Gastroesophageal sphincter (tissue), 4 donors: ENCODE measurements at regions not wholly inside any gene's neighbourhood (a gene's known extent, or its start where the extent isn't known, plus 50 kb on each side); places are given as distances from the start of the nearest gene placed in this dataset.

Source experiments
- ATAC-seq: fragments of 150-250 bp; one replicate; pipeline ENCODE4 v1.9.1; 2016; ENCODE audit warnings: mild to moderate bottlenecking, moderate library complexity
- H3K27ac ChIP-seq, 4 donors: fragments of 200-600 bp; sonication (generic) in 3 of 4; 1 replicate in 3 of 4; 2 replicates in 1 of 4; pipeline ENCODE4 v1.5.1; 2016 to 2019
- H3K27me3 ChIP-seq: fragments of 200-600 bp; sonication (generic); one replicate; pipeline ENCODE4 v1.5.1; 2019
- H3K36me3 ChIP-seq, 2 donors: fragments of 200-600 bp; sonication (generic); one replicate each; pipeline ENCODE4 v1.5.1; 2019; ENCODE audit warnings: control low read depth in 1 of 2
- H3K4me1 ChIP-seq, 3 donors: fragments of 200-600 bp; sonication (generic); 1 replicate in 2 of 3; 2 replicates in 1 of 3; pipeline ENCODE4 v1.5.1; 2016 to 2019; ENCODE audit warnings: control low read depth in 2 of 3
- H3K4me3 ChIP-seq, 2 donors: fragments of 200-600 bp; sonication (generic); one replicate each; pipeline ENCODE4 v1.5.1; 2019; ENCODE audit warnings: mild to moderate bottlenecking in 1 of 2, moderate library complexity in 1 of 2
- H3K9me3 ChIP-seq, 3 donors: fragments of 200-600 bp; sonication (generic); one replicate each; pipeline ENCODE4 v1.5.1; 2017 to 2019; ENCODE audit warnings: control low read depth in 2 of 3
- EP300 ChIP-seq: sonication (generic); formaldehyde crosslinking; IDR thresholded peaks from one replicate; pipeline ENCODE4 v1.6.1; 2017; ENCODE audit warnings: antibody characterized with exemption, mild to moderate bottlenecking
- POLR2A ChIP-seq, 2 donors: fragments of 450-650 bp; IDR thresholded peaks; one replicate each; pipeline ENCODE4 v1.6.1; 2017; ENCODE audit warnings: antibody characterized with exemption in 2 of 2, mild to moderate bottlenecking in 2 of 2, moderate library complexity in 1 of 2
- POLR2AphosphoS5 ChIP-seq: sonication (generic); formaldehyde crosslinking; IDR thresholded peaks from one replicate; pipeline ENCODE4 v1.6.1; 2017; ENCODE audit warnings: antibody characterized with exemption
- WGBS, 2 donors: methylation state at CpG; one replicate each; pipeline ENCODE4 v1.1.5; 2018; ENCODE audit warnings: low coverage in 1 of 2; 5-methylcytosine and 5-hydroxymethylcytosine counted together
- TF ChIP-seq, protein P1 (sequence below), 4 experiments: fragments of 200-600 bp in 2 of 4; fragments of 450-650 bp in 2 of 4; sonication (generic) in 1 of 4; IDR thresholded peaks; one replicate each; pipeline ENCODE4 v1.5.1; 2017 to 2019; ENCODE audit warnings: antibody characterized with exemption in 4 of 4, mild to moderate bottlenecking in 2 of 4, moderate library complexity in 2 of 4

DNA sequence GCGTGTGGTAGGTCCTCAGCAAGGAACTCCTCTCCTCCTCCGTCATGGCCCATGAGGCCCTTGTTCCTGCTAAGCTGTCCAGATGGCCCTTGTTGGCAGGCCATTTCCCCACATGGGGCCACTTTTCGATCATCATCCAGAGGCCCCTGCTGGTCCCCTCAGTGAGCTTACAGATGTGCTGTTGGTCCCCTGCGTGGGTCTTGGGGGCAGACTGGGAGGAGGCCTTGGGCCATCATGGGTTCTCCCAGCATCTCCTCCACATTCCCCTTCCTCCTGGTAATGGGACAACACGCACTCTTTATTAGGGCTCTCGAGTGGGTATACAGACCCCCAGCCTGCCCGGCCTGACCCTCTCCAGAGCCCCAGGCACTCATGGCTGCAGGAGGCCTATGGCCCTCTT, 114.7 kb downstream of the BEGAIN start:
- no peaks in the 10 kb centered on the region for H3K9me3 ChIP-seq
- H3K27me3 ChIP-seq, result no peaks in the 10 kb centered on the region
- TF ChIP-seq EP300 (no peak), POLR2AphosphoS5 (no peak), POLR2A (IDR thresholded peaks at IDR 0.05) (no peak)
- TF ChIP-seq, protein P1, sequence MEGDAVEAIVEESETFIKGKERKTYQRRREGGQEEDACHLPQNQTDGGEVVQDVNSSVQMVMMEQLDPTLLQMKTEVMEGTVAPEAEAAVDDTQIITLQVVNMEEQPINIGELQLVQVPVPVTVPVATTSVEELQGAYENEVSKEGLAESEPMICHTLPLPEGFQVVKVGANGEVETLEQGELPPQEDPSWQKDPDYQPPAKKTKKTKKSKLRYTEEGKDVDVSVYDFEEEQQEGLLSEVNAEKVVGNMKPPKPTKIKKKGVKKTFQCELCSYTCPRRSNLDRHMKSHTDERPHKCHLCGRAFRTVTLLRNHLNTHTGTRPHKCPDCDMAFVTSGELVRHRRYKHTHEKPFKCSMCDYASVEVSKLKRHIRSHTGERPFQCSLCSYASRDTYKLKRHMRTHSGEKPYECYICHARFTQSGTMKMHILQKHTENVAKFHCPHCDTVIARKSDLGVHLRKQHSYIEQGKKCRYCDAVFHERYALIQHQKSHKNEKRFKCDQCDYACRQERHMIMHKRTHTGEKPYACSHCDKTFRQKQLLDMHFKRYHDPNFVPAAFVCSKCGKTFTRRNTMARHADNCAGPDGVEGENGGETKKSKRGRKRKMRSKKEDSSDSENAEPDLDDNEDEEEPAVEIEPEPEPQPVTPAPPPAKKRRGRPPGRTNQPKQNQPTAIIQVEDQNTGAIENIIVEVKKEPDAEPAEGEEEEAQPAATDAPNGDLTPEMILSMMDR (IDR thresholded peaks at IDR 0.05), result no peak
- H3K4me1 ChIP-seq, result no peaks in the 10 kb centered on the region
- no peak for ATAC-seq
- peaks cover 0 to 26% of the 10 kb centered on the region in 2 donors for H3K36me3 ChIP-seq
- no peak overlapping the region for H3K27ac ChIP-seq
- WGBS, 2 donors, result no CpG with 5 or more reads among the region's 7 CpGs
- no peak overlapping the region for H3K4me3 ChIP-seq

DNA sequence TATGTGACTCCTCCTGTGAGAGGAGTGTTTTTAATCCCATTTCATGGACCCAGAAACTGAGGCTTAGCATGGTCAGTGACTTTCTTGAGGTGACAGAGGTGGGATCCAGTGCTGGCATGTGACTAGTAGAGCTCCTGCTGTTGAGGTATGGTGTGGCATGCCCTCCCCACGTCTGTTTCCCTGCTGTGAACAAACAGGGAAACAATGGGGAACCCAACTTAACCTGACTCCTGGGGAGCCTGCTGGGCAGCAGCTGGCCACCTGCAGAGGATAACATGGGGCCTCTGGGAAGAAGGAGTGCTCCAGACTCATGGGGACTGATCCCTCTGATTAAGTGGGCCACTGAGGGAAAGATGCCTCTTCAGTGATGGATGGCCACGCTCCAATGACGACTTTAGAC, 114.0 kb downstream of the BEGAIN start:
- peaks cover 0 to 20% of the 10 kb centered on the region in 2 donors for H3K36me3 ChIP-seq
- TF ChIP-seq POLR2A (IDR thresholded peaks at IDR 0.05) (no peak), POLR2AphosphoS5 (no peak), EP300 (no peak)
- TF ChIP-seq, protein P1 (IDR thresholded peaks at IDR 0.05), result no peak
- no peak overlapping the region for H3K27ac ChIP-seq
- WGBS, 2 donors, result 92 to 100% methylated on average over 2 of the region's 3 CpGs
- ATAC-seq, result no peak
- H3K4me1 ChIP-seq, result no peaks in the 10 kb centered on the region
- H3K4me3 ChIP-seq, result no peak overlapping the region
- no peaks in the 10 kb centered on the region for H3K27me3 ChIP-seq
- H3K9me3 ChIP-seq, result no peaks in the 10 kb centered on the region

DNA sequence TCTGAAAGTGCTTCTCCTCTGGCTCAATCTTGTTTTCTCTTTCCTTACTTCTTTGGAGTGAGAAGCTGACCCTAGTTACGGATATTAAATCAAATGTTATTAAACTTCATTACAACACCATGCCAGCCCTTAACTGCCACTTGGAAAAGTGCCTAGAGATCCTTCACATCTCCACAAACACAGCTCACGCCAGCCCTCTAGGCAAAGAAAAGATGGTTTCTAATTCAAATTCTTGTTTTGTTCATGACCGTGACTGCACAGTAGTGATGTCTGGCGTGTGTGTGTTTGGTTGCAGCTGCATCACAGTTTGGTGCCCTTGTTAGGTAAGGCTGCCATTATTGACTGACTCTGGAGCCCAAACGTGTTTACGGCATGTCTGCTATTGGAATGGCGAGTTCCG, 113.0 kb downstream of the BEGAIN start:
- H3K27ac ChIP-seq, result no peak overlapping the region
- H3K9me3 ChIP-seq, result no peaks in the 10 kb centered on the region
- no peaks in the 10 kb centered on the region for H3K27me3 ChIP-seq
- ATAC-seq, result no peak
- 85 to 96% methylated on average over 7 to 8 of the region's 8 CpGs for WGBS, 2 donors
- H3K4me1 ChIP-seq, result no peaks in the 10 kb centered on the region
- peaks cover 0 to 10% of the 10 kb centered on the region in 2 donors for H3K36me3 ChIP-seq
- no peak overlapping the region for H3K4me3 ChIP-seq
- no peak for TF ChIP-seq POLR2AphosphoS5
- no peak for TF ChIP-seq POLR2A (IDR thresholded peaks at IDR 0.05)
- no peak for TF ChIP-seq EP300
- TF ChIP-seq, protein P1 (IDR thresholded peaks at IDR 0.05), result no peak

DNA sequence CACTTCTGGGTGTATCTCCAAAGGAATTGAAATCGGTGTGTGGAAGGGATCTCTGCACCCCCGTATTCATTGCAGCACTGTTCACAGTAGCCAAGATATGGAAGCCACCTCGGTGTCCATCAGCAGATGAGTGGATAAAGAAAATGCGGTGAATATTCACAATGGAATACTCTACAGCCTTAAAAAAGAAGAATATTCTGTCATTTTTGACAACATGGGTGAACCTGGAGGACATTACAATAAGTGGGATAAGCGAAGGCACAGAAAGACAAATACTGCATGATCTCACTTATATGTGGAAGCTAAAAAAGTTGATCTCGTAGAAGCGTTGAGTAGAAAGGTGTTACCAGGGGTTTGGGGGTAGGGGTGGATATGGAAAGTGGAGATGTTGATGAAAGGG, 111.9 kb downstream of the BEGAIN start:
- Histone ChIP-seq H3K9me3 (no peaks in the 10 kb centered on the region), H3K4me1 (no peaks in the 10 kb centered on the region), H3K4me3 (no peak overlapping the region), H3K36me3 (no peaks in the 10 kb centered on the region), H3K27ac (no peak overlapping the region), H3K27me3 (no peaks in the 10 kb centered on the region)
- ATAC-seq, result no peak
- TF ChIP-seq EP300 (no peak), POLR2AphosphoS5 (no peak), POLR2A (IDR thresholded peaks at IDR 0.05) (no peak)
- TF ChIP-seq, protein P1 (IDR thresholded peaks at IDR 0.05), result no peak
- WGBS, 2 donors, result 90 to 96% methylated on average over 6 to 7 of the region's 7 CpGs

DNA sequence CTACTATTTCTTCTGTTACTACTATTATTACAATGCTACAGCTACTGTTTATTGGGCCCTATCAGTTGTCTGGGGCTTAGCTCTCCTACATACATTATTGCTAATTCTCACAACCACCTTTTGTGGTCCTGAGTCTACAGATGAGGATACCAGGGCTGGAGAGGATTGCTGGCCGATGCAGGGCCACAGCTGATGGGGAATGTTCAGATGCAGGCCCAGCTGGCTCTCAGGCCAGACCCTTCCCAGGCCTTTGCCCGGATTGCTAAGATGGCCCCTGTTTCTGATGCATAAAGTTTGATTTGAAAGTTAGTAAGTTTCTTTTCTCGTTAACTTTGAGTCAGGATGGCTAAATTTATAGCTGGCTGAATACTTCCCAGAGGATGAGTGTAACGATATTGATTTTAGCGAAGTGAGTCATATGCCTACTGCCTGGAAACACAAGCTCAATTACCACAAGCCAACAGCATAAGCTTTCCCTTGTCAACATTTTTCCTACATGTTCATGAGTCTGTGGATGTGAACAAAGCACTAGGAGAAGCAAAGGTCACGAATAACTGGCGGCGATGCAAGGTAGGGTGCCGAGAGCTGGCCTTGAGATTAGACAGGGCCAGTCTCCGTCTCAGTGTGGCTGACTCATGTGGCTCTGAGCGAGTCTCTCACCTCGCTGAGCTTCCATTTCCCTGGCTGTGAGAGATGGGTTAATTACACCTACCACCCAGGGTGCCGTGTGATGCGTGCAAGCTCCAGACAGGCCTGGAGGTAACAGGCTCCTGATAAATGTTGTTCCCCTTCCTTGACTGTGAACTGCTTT, 111.0 kb downstream of the BEGAIN start:
- H3K36me3 ChIP-seq, result no peaks in the 10 kb centered on the region
- no peaks in the 10 kb centered on the region for H3K9me3 ChIP-seq
- H3K27me3 ChIP-seq, result no peaks in the 10 kb centered on the region
- WGBS, 2 donors, result 79 to 95% methylated on average over 9 of the region's 14 CpGs
- ATAC-seq, result no peak
- H3K4me3 ChIP-seq, result no peak overlapping the region
- TF ChIP-seq EP300 (no peak), POLR2AphosphoS5 (peak; percentile 68)
- no peaks in the 10 kb centered on the region for H3K4me1 ChIP-seq
- H3K27ac ChIP-seq, result no peak overlapping the region
